SK-N-SH (cell line): ENCODE measurements at regions not wholly inside any gene's neighbourhood (a gene's known extent, or its start where the extent isn't known, plus 50 kb on each side); places are given as distances from the start of the nearest gene placed in this dataset.

Source experiments
- CTCF ChIA-PET: fragments of 300-600, 350-600 bp; formaldehyde crosslinking; extraction: SDS; loops from one replicate; lab custom pipeline; 2021; lab: Yijun Ruan, JAX
- POLR2A ChIA-PET: fragments of 350-600 bp; sonication (Branson Sonifier 250); formaldehyde crosslinking; extraction: SDS; loops from one replicate; lab custom pipeline; 2020; ENCODE audit warnings: antibody characterized with exemption, inconsistent platforms; lab: Yijun Ruan, JAX
- DNase-seq: peaks from one replicate; pipeline ENCODE4 v3.0.0; 2012
- H2AFZ ChIP-seq: fragments of 200-600 bp; sonication (generic); 2 replicates; pipeline ENCODE4 v1.8.1; 2016; ENCODE audit warnings: antibody characterized with exemption, mild to moderate bottlenecking, low read depth
- H3F3A ChIP-seq: fragments of 200-600 bp; sonication (generic); replicated peaks from 2 replicates; pipeline ENCODE3; 2016; ENCODE audit warnings: antibody characterized with exemption, mild to moderate bottlenecking; ENCODE audit not compliant: insufficient read depth
- H3K27ac ChIP-seq, 2 experiments: fragments of 200-500 bp in 1 of 2; fragments of 200-600 bp in 1 of 2; sonication (Bioruptor generic) in 1 of 2; sonication (generic), shearing (Covaris generic) in 1 of 2; 2 replicates each; pipeline versions ENCODE4 v1.5.1 to v1.6.1; 2014 to 2016; ENCODE audit warnings: low read depth in 2 of 2, inconsistent platforms in 1 of 2, low read length in 1 of 2, mild to moderate bottlenecking in 1 of 2, mixed read lengths in 1 of 2
- H3K27me3 ChIP-seq: fragments of 200-600 bp; sonication (generic), shearing (Covaris generic); 2 replicates; pipeline ENCODE4 v1.6.1; 2016; ENCODE audit warnings: mixed run types; ENCODE audit not compliant: insufficient read depth
- H3K36me3 ChIP-seq, 2 experiments: fragments of 200-500 bp in 1 of 2; fragments of 200-600 bp in 1 of 2; sonication (Bioruptor generic) in 1 of 2; sonication (generic) in 1 of 2; replicated peaks in 1 of 2; 2 replicates each; pipeline versions ENCODE3 to v1.5.1; 2014 to 2016; ENCODE audit warnings: low read length in 1 of 2, mild to moderate bottlenecking in 1 of 2; ENCODE audit not compliant: insufficient read depth in 2 of 2, control insufficient read depth in 1 of 2
- H3K4me1 ChIP-seq, 2 experiments: fragments of 200-500 bp in 1 of 2; fragments of 200-600 bp in 1 of 2; sonication (Bioruptor generic) in 1 of 2; sonication (generic), shearing (Covaris generic) in 1 of 2; 2 replicates each; pipeline versions ENCODE4 v1.5.1 to v1.6.1; 2014 to 2016; ENCODE audit warnings: low read depth in 1 of 2, low read length in 1 of 2, mixed run types in 1 of 2; ENCODE audit not compliant: insufficient read depth in 2 of 2, control insufficient read depth in 1 of 2
- H3K4me2 ChIP-seq: fragments of 200-600 bp; sonication (generic), shearing (Covaris generic); 2 replicates; pipeline ENCODE4 v1.6.1; 2017; ENCODE audit warnings: mixed run types
- H3K4me3 ChIP-seq, 2 experiments: fragments of 200-500 bp in 1 of 2; fragments of 200-600 bp in 1 of 2; sonication (Bioruptor generic) in 1 of 2; sonication (generic), shearing (Covaris generic) in 1 of 2; 2 replicates each; pipeline versions ENCODE4 v1.5.1 to v1.8.1; 2014 to 2016; ENCODE audit warnings: low read depth in 2 of 2, inconsistent platforms in 1 of 2, low read length in 1 of 2, mild to moderate bottlenecking in 1 of 2, mixed read lengths in 1 of 2, moderate library complexity in 1 of 2
- H3K79me2 ChIP-seq: fragments of 200-600 bp; sonication (generic); 2 replicates; pipeline ENCODE4 v1.8.1; 2017; ENCODE audit warnings: mild to moderate bottlenecking; ENCODE audit not compliant: insufficient read depth
- H3K9ac ChIP-seq: fragments of 200-600 bp; sonication (generic); 2 replicates; pipeline ENCODE4 v1.6.1; 2017; ENCODE audit warnings: mixed run types
- H3K9me2 ChIP-seq: fragments of 200-600 bp; sonication (generic); 2 replicates; pipeline ENCODE4 v1.6.1; 2017; ENCODE audit warnings: mixed run types
- H3K9me3 ChIP-seq: fragments of 200-600 bp; sonication (generic); 2 replicates; pipeline ENCODE4 v1.6.1; 2017; ENCODE audit warnings: mixed run types, mild to moderate bottlenecking, moderate library complexity
- H4K20me1 ChIP-seq: fragments of 200-600 bp; sonication (generic); 2 replicates; pipeline ENCODE4 v1.6.1; 2017; ENCODE audit warnings: mild to moderate bottlenecking, mixed run types; ENCODE audit not compliant: insufficient read depth
- CHD2 ChIP-seq: fragments of 150-350 bp; IDR thresholded peaks from 2 replicates; pipeline ENCODE4 v1.6.1; 2018; ENCODE audit warnings: low read length; ENCODE audit not compliant: partially characterized antibody
- EZH2phosphoT487 ChIP-seq: fragments of 200-600 bp; sonication (generic); IDR thresholded peaks from 2 replicates; pipeline ENCODE4 v1.6.1; 2017; ENCODE audit warnings: low read depth, mixed run types, mild to moderate bottlenecking, antibody characterized with exemption, moderate library complexity, borderline replicate concordance
- FOSL2 ChIP-seq: IDR thresholded peaks from 2 replicates; pipeline ENCODE4 v1.4.0; 2012; ENCODE audit warnings: low read depth, mild to moderate bottlenecking, moderate library complexity, borderline replicate concordance
- FOXJ3 ChIP-seq: sonication (generic); formaldehyde crosslinking; IDR thresholded peaks from 2 replicates; pipeline ENCODE4 v1.5.1; 2020; ENCODE audit warnings: mild to moderate bottlenecking, missing genetic modification reagents
- FOXM1 ChIP-seq: IDR thresholded peaks from 2 replicates; pipeline ENCODE4 v1.4.0; 2012; ENCODE audit warnings: low read depth, mild to moderate bottlenecking
- IRF3 ChIP-seq: fragments of 150-350 bp; IDR thresholded peaks from 2 replicates; pipeline ENCODE4 v1.6.1; 2016; ENCODE audit warnings: mild to moderate bottlenecking, low read depth, low read length
- JUND ChIP-seq: IDR thresholded peaks from 2 replicates; pipeline ENCODE4 v1.4.0; 2012
- MAX ChIP-seq: IDR thresholded peaks from 2 replicates; pipeline ENCODE4 v1.4.0; 2012; ENCODE audit warnings: low read depth
- MEF2A ChIP-seq: IDR thresholded peaks from 2 replicates; pipeline ENCODE4 v1.4.0; 2012; ENCODE audit warnings: low read depth, borderline replicate concordance
- NFIC ChIP-seq: IDR thresholded peaks from 2 replicates; pipeline ENCODE4 v1.4.0; 2012; ENCODE audit warnings: borderline replicate concordance
- RAD21 ChIP-seq: IDR thresholded peaks from 2 replicates; pipeline ENCODE4 v1.6.1; 2012; ENCODE audit warnings: mild to moderate bottlenecking, low read length
- RCOR1 ChIP-seq: fragments of 150-350 bp; IDR thresholded peaks from 2 replicates; pipeline ENCODE4 v1.6.1; 2017; ENCODE audit warnings: antibody characterized with exemption, low read length
- REST ChIP-seq: IDR thresholded peaks from 2 replicates; pipeline ENCODE4 v1.6.1; 2012; ENCODE audit warnings: mild to moderate bottlenecking, low read depth, low read length, moderate library complexity
- RFX5 ChIP-seq: IDR thresholded peaks from 2 replicates; pipeline ENCODE4 v1.6.1; 2012; ENCODE audit warnings: mild to moderate bottlenecking, improper control_type of control experiment, low read length
- SMC3 ChIP-seq: IDR thresholded peaks from 2 replicates; pipeline ENCODE4 v1.6.1; 2012; ENCODE audit warnings: low read depth, low read length, improper control_type of control experiment
- TAF1 ChIP-seq: IDR thresholded peaks from 2 replicates; pipeline ENCODE4 v1.6.1; 2012; ENCODE audit warnings: low read depth, mild to moderate bottlenecking, low read length, moderate library complexity, borderline replicate concordance
- TCF12 ChIP-seq: IDR thresholded peaks from 2 replicates; pipeline ENCODE4 v1.4.0; 2012
- TEAD4 ChIP-seq: IDR thresholded peaks from 2 replicates; pipeline ENCODE4 v1.4.0; 2012; ENCODE audit warnings: mild to moderate bottlenecking, borderline replicate concordance; ENCODE audit not compliant: insufficient read depth
- USF2 ChIP-seq: fragments of 150-350 bp; IDR thresholded peaks from 2 replicates; pipeline ENCODE4 v1.6.1; 2017; ENCODE audit warnings: antibody characterized with exemption, low read length, low read depth, borderline replicate concordance
- WGBS: methylation state at CpG from one replicate; pipeline ENCODE4 v1.1.6; 2017; ENCODE audit warnings: low lambda C conversion rate; 5-methylcytosine and 5-hydroxymethylcytosine counted together

- Histone ChIP-seq H3K4me1 (peaks cover 3 to 6% of the 10 kb centered on the region in 2 experiments; a peak in 2 of 4 replicates), H3K9me2 (no peaks in the 10 kb centered on the region; the same call in 1 of the 2 replicates), H3K4me3 (no peak overlapping the region), H3K9ac (no peak overlapping the region), H2AFZ (no peak overlapping the region), H3K36me3 (no peaks in the 10 kb centered on the region), H3K4me2 (no peak overlapping the region), H4K20me1 (no peaks in the 10 kb centered on the region), H3K9me3 (no peaks in the 10 kb centered on the region), H3K27ac (no peak overlapping the region), H3K27me3 (peaks cover 18% of the 10 kb centered on the region; the same call in 1 of the 2 replicates), H3K79me2 (no peaks in the 10 kb centered on the region), H3F3A (no peaks in the 10 kb centered on the region)
- WGBS, result 5% methylated on average over 2 of the region's 2 CpGs
- DNase-seq, result no peak
- TF ChIP-seq MEF2A (no peak), FOXM1 (no peak), NFIC (no peak), TAF1 (no peak), RAD21 (no peak), REST (no peak), TCF12 (no peak), IRF3 (no peak), TEAD4 (no peak), USF2 (no peak), CHD2 (no peak), RFX5 (no peak), FOSL2 (no peak), RCOR1 (no peak), EZH2phosphoT487 (no peak), FOXJ3 (CRISPR knock-in tag) (no peak), SMC3 (no peak), MAX (no peak), JUND (no peak)
- ChIA-PET CTCF (no interaction called here), POLR2A (no interaction called here)
These were observed 61.9 kb downstream of the CGGBP1 start for GRCh38 chr3:87996882-87997281.
